SK-N-SH treated with all-trans-retinoic acid at 6 μM for 48 hours (cell line): ENCODE measurements at regions not wholly inside any gene's neighbourhood (a gene's known extent, or its start where the extent isn't known, plus 50 kb on each side); places are given as distances from the start of the nearest gene placed in this dataset.

Source experiments
- ARNTL ChIP-seq: fragments of 450-650 bp; formaldehyde crosslinking; IDR thresholded peaks from 2 replicates; pipeline ENCODE4 v1.5.0; 2020; ENCODE audit warnings: low read depth, mild to moderate bottlenecking, moderate library complexity, borderline replicate concordance
- ESRRG ChIP-seq: fragments of 250-450 bp; sonication (Bioruptor Pico); IDR thresholded peaks from 2 replicates; pipeline ENCODE4 v1.6.1; 2021; ENCODE audit warnings: mild to moderate bottlenecking
- GLIS3 ChIP-seq: fragments of 250-450 bp; sonication (Bioruptor Pico); IDR thresholded peaks from 2 replicates; pipeline ENCODE4 v1.5.0; 2020; ENCODE audit warnings: mild to moderate bottlenecking, moderate library complexity
- OSR1 ChIP-seq: fragments of 250-450 bp; sonication (Bioruptor Pico); IDR thresholded peaks from 2 replicates; pipeline ENCODE4 v1.8.0; 2022; ENCODE audit warnings: moderate library complexity, mild to moderate bottlenecking, inconsistent platforms
- POU6F1 ChIP-seq: fragments of 250-450 bp; sonication (Bioruptor Pico); IDR thresholded peaks from 2 replicates; pipeline ENCODE4 v1.8.0; 2021; ENCODE audit warnings: low read depth, mild to moderate bottlenecking, moderate library complexity, borderline replicate concordance
- SNAI2 ChIP-seq: fragments of 250-450 bp; sonication (Bioruptor Pico); IDR thresholded peaks from 2 replicates; pipeline ENCODE4 v1.5.0; 2020; ENCODE audit warnings: mild to moderate bottlenecking, moderate library complexity
- TSHZ2 ChIP-seq: fragments of 250-450 bp; sonication (Bioruptor Pico); IDR thresholded peaks from 2 replicates; pipeline ENCODE4 v1.5.0; 2020; ENCODE audit warnings: mild to moderate bottlenecking, moderate library complexity
- ZFP30 ChIP-seq: fragments of 450-650 bp; formaldehyde crosslinking; IDR thresholded peaks from 2 replicates; pipeline ENCODE4 v1.5.0; 2022; ENCODE audit warnings: mild to moderate bottlenecking, moderate library complexity
- TF ChIP-seq, protein P1 (sequence below): fragments of 250-450 bp; sonication (Bioruptor Pico); IDR thresholded peaks from 2 replicates; pipeline ENCODE4 v1.8.0; 2020; ENCODE audit warnings: mild to moderate bottlenecking, moderate library complexity, borderline replicate concordance

DNA sequence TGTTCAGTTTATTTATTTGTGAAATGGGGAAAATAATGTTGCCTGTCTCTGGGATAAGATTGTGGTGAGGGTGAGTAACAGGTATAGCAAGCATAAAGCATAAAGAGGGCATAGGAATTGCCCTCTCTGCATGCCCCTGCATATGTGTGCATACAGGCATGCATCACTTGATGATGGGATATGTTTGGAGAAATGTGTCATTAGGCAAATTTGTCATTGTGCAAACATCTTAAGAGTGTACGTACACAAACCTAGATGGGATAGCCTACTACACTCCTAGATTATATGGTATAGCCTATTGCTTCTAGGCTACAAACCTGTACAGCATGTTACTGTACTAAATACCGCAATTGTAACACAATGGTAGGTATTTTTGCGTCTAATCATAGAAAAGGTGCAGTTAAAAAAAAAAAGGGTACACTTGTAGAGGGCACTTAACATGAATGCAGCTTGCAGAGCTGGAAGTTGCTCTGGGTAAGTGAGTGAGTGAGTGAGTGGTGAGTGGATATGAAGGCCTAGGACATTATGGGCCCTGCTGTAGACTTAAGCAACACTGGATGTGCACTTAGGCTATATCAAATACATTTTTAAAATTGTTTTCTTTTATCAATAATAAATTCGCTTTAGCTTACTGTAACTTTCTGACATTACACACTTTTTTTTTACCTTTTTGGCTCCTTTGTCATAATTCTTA lies 386.5 kb upstream of the ANKRD30A start:
- TF ChIP-seq ZFP30 (CRISPR knock-in tag) (no peak), SNAI2 (CRISPR knock-in tag) (no peak), ARNTL (CRISPR knock-in tag) (no peak), GLIS3 (CRISPR knock-in tag) (no peak), TSHZ2 (CRISPR knock-in tag) (no peak), OSR1 (CRISPR knock-in tag) (no peak), ESRRG (no peak), POU6F1 (CRISPR knock-in tag) (no peak)
- TF ChIP-seq, protein P1, sequence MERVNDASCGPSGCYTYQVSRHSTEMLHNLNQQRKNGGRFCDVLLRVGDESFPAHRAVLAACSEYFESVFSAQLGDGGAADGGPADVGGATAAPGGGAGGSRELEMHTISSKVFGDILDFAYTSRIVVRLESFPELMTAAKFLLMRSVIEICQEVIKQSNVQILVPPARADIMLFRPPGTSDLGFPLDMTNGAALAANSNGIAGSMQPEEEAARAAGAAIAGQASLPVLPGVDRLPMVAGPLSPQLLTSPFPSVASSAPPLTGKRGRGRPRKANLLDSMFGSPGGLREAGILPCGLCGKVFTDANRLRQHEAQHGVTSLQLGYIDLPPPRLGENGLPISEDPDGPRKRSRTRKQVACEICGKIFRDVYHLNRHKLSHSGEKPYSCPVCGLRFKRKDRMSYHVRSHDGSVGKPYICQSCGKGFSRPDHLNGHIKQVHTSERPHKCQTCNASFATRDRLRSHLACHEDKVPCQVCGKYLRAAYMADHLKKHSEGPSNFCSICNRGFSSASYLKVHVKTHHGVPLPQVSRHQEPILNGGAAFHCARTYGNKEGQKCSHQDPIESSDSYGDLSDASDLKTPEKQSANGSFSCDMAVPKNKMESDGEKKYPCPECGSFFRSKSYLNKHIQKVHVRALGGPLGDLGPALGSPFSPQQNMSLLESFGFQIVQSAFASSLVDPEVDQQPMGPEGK (CRISPR knock-in tag) = no peak
